Natural killer cell (primary cell): ENCODE measurements at regions not wholly inside any gene's neighbourhood (a gene's known extent, or its start where the extent isn't known, plus 50 kb on each side); places are given as distances from the start of the nearest gene placed in this dataset.

ENCODE experiments used
- ATAC-seq, 3 donors: fragments of 150-1000 bp in 2 of 3; fragments of 200-7000 bp in 1 of 3; cut with Tn5 transposase; 1 replicate in 1 of 3; 2 replicates in 2 of 3; pipeline ENCODE4 v1.10.0; 2021; ENCODE audit warnings: mild to moderate bottlenecking in 2 of 3, moderate library complexity in 2 of 3
- DNase-seq, 2 donors: peaks; one replicate each; pipeline versions ENCODE4 v3.0.0 to v3.0.0-alpha.2; 2013 to 2021; ENCODE audit warnings: mixed read lengths in 1 of 2
- H3K27ac ChIP-seq: one replicate; pipeline ENCODE4 v1.5.1; 2013; ENCODE audit warnings: mild to moderate bottlenecking, low read length
- H3K27me3 ChIP-seq: one replicate; pipeline ENCODE4 v1.6.1; 2013; ENCODE audit warnings: low read length; ENCODE audit not compliant: control insufficient read depth, insufficient read depth
- H3K36me3 ChIP-seq: one replicate; pipeline ENCODE4 v1.6.1; 2013; ENCODE audit warnings: low read length; ENCODE audit not compliant: control insufficient read depth, insufficient read depth
- H3K4me1 ChIP-seq: one replicate; pipeline ENCODE4 v1.6.1; 2013; ENCODE audit warnings: low read length; ENCODE audit not compliant: control insufficient read depth, insufficient read depth
- H3K4me3 ChIP-seq: one replicate; pipeline ENCODE4 v1.5.1; 2013; ENCODE audit warnings: low read length
- H3K9me3 ChIP-seq: one replicate; pipeline ENCODE4 v1.6.1; 2013; ENCODE audit warnings: low read length; ENCODE audit not compliant: control insufficient read depth, insufficient read depth
- H3K27ac Mint-ChIP-seq, 2 donors: one replicate each; pipeline ENCODE4 v1.8.0; 2022; ENCODE audit warnings: mild to moderate bottlenecking in 2 of 2, mixed read lengths in 2 of 2, moderate library complexity in 1 of 2
- H3K27me3 Mint-ChIP-seq, 2 donors: one replicate each; pipeline ENCODE4 v1.8.0; 2022; ENCODE audit warnings: low read depth in 2 of 2, mixed read lengths in 2 of 2
- H3K36me3 Mint-ChIP-seq: one replicate; pipeline ENCODE4 v1.8.0; 2022; ENCODE audit warnings: mixed read lengths
- H3K4me1 Mint-ChIP-seq, 2 donors: one replicate each; pipeline ENCODE4 v1.8.0; 2022; ENCODE audit warnings: mixed read lengths in 2 of 2
- H3K4me3 Mint-ChIP-seq: one replicate; pipeline ENCODE4 v1.8.0; 2022; ENCODE audit warnings: mild to moderate bottlenecking, moderate library complexity, mixed read lengths
- H3K9me3 Mint-ChIP-seq, 2 donors: one replicate each; pipeline ENCODE4 v1.8.0; 2022; ENCODE audit warnings: mixed read lengths in 2 of 2
- WGBS: methylation state at CpG from one replicate; pipeline ENCODE4 v1.1.7; 2013; ENCODE audit warnings: missing lambda C conversion rate; ENCODE audit not compliant: insufficient coverage; 5-methylcytosine and 5-hydroxymethylcytosine counted together
- intact Hi-C: fragments of 100-400 bp; cut with micrococcal nuclease; formaldehyde crosslinking; loops from one replicate; pipeline ENCODE4 v1.14.2; 2022
- TF ChIP-seq, protein P1 (sequence below): fragments of 200-600 bp; IDR thresholded peaks from one replicate; pipeline ENCODE4 v1.8.0; 2022; ENCODE audit warnings: antibody characterized with exemption

DNA sequence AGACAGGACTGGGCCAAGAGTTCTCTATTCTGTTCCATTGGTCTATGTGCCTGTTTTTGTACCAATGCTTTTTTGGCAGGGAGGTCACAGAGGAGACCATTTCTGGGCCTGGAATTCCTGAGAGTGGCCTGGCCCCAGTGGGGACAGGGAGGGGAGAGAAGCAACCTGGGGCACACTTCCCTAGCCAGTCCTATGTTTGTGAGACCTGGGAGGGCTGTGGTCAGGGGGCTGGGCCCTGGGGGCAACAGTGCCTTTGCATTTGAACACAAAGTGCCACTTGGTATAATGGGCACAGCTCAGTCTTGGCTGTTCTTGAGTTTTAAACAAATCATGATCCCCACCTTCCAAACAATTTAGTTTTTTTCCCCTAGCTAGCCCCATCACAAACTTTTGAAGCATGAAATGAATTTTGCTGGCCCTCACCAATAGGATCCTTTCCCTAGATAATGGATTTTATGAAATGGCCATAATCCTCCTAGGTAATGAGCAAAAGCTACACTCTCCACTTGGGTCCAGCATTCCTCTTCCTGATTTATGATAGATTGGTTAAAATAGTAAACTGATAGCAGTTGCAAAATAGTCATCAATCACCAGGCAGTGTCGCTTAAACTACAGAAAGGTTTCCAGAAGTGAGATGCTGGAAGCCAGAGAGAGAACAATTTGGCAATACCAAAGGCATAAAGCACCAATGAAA, 133.5 kb downstream of the GLI2 start:
- Mint-ChIP-seq H3K27me3 (peaks cover 22 to 23% of the 10 kb centered on the region in 2 donors), H3K9me3 (no peaks in the 10 kb centered on the region), H3K4me1 (no peaks in the 10 kb centered on the region), H3K4me3 (no peak overlapping the region), H3K27ac (no peak overlapping the region), H3K36me3 (no peaks in the 10 kb centered on the region)
- intact Hi-C loops = no loop called here
- H3K4me1 ChIP-seq = no peaks in the 10 kb centered on the region
- no peaks in the 10 kb centered on the region for H3K36me3 ChIP-seq
- TF ChIP-seq, protein P1, sequence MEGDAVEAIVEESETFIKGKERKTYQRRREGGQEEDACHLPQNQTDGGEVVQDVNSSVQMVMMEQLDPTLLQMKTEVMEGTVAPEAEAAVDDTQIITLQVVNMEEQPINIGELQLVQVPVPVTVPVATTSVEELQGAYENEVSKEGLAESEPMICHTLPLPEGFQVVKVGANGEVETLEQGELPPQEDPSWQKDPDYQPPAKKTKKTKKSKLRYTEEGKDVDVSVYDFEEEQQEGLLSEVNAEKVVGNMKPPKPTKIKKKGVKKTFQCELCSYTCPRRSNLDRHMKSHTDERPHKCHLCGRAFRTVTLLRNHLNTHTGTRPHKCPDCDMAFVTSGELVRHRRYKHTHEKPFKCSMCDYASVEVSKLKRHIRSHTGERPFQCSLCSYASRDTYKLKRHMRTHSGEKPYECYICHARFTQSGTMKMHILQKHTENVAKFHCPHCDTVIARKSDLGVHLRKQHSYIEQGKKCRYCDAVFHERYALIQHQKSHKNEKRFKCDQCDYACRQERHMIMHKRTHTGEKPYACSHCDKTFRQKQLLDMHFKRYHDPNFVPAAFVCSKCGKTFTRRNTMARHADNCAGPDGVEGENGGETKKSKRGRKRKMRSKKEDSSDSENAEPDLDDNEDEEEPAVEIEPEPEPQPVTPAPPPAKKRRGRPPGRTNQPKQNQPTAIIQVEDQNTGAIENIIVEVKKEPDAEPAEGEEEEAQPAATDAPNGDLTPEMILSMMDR = no peak
- ATAC-seq (no peak), DNase-seq (no peak)
- 91% methylated on average over 1 of the region's 1 CpG for WGBS
- peaks cover 2% of the 10 kb centered on the region for H3K27me3 ChIP-seq
- H3K27ac ChIP-seq = no peak overlapping the region
- no peaks in the 10 kb centered on the region for H3K9me3 ChIP-seq
- H3K4me3 ChIP-seq = no peak overlapping the region

GRCh38 chr2:120869730-120870466, 134.2 kb downstream of the GLI2 start:
- ATAC-seq (no peak), DNase-seq (no peak)
- TF ChIP-seq, protein P1 = no peak
- Mint-ChIP-seq H3K4me1 (no peaks in the 10 kb centered on the region), H3K36me3 (no peaks in the 10 kb centered on the region), H3K9me3 (no peaks in the 10 kb centered on the region), H3K27me3 (peaks cover 22 to 23% of the 10 kb centered on the region in 2 donors), H3K4me3 (no peak overlapping the region), H3K27ac (no peak overlapping the region)
- intact Hi-C loops = no loop called here
- Histone ChIP-seq H3K27me3 (peaks cover 2% of the 10 kb centered on the region), H3K27ac (no peak overlapping the region), H3K9me3 (no peaks in the 10 kb centered on the region), H3K36me3 (no peaks in the 10 kb centered on the region), H3K4me3 (no peak overlapping the region), H3K4me1 (no peaks in the 10 kb centered on the region)
- WGBS = 70% methylated on average over 5 of the region's 5 CpGs

- Mint-ChIP-seq H3K27me3 (peaks cover 22 to 23% of the 10 kb centered on the region in 2 donors), H3K9me3 (no peaks in the 10 kb centered on the region), H3K4me3 (no peak overlapping the region), H3K36me3 (no peaks in the 10 kb centered on the region), H3K27ac (no peak overlapping the region), H3K4me1 (no peaks in the 10 kb centered on the region)
- no peak for DNase-seq
- ATAC-seq = no peak
- Histone ChIP-seq H3K4me3 (no peak overlapping the region), H3K4me1 (no peaks in the 10 kb centered on the region), H3K27ac (no peak overlapping the region), H3K9me3 (no peaks in the 10 kb centered on the region), H3K36me3 (no peaks in the 10 kb centered on the region), H3K27me3 (peaks cover 2% of the 10 kb centered on the region)
- intact Hi-C loops = no loop called here
- TF ChIP-seq, protein P1 = no peak
- WGBS = 91% methylated on average over 9 of the region's 9 CpGs
Observed at GRCh38 chr2:120870467-120870788, 134.8 kb downstream of the GLI2 start.
